ENCODE measurements at regions not wholly inside any gene's neighbourhood (a gene's known extent, or its start where the extent isn't known, plus 50 kb on each side); places are given as distances from the start of the nearest gene placed in this dataset.

DNA sequence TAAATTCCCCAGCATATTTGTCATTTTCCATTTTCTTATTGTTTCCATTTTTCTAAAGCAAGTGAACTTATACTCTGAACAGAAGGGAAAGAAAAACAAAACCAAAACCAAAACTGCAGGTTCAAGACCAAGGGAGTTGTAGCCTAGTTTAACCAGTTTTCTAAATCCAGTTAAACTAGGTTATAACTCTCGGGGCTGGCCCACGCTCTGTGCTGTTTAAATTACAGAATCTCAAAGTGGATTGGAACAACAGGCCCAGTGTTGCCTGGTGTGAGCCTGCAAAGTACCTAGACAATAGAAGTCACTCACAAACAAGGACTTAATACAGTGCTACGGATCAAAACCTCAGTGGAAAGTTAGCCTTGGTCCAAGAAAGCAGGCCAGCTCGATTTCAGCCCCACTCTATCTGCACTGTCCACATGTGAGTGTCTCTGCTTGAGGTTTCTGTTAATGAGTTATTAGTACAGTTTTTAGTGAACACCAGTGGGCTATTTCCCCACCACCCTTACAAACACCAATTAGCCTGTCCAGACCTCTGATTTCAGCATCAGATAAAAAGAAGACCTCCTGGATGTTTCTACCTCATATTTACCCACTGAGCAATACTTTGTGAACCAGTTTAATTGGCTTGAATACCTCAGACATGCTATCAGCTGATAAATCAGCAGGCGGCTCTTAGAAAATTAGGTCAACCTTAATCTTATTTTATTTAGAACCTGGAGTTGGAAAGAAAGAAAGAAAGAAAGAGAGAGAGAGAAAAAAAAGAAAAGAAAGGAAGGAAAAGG is 93.8 kb upstream of the PDZRN3 start:
- H3K27ac ChIP-seq: no peak overlapping the region
- TF ChIP-seq ZFX (IDR thresholded peaks at IDR 0.05) (no peak), CTCF (conservative IDR thresholded peaks at IDR 0.05) (no peak)

GRCh38 chr3:73716418-73716817 is 91.7 kb upstream of the PDZRN3 start:
- H3K27ac ChIP-seq: no peak overlapping the region
- TF ChIP-seq CTCF (conservative IDR thresholded peaks at IDR 0.05) (no peak), ZFX (IDR thresholded peaks at IDR 0.05) (no peak)

GRCh38 chr3:73710340-73710739 is 85.6 kb upstream of the PDZRN3 start:
- H3K27ac ChIP-seq: no peak overlapping the region
- no peak for TF ChIP-seq CTCF (conservative IDR thresholded peaks at IDR 0.05)
- no peak for TF ChIP-seq ZFX (IDR thresholded peaks at IDR 0.05)

GRCh38 chr3:73709712-73710111 is 85.0 kb upstream of the PDZRN3 start:
- no peak for TF ChIP-seq ZFX (IDR thresholded peaks at IDR 0.05)

GRCh38 chr3:73708956-73709355 is 84.2 kb upstream of the PDZRN3 start:
- H3K27ac ChIP-seq: no peak overlapping the region
- no peak for TF ChIP-seq ZFX (IDR thresholded peaks at IDR 0.05)
- no peak for TF ChIP-seq CTCF (conservative IDR thresholded peaks at IDR 0.05)

More at GRCh38 chr3:73709712-73710111, 85.0 kb upstream of the PDZRN3 start:
- no peak overlapping the region for H3K27ac ChIP-seq

- no peak for TF ChIP-seq ZFX (IDR thresholded peaks at IDR 0.05)
- no peak for TF ChIP-seq CTCF (conservative IDR thresholded peaks at IDR 0.05)
- no peak overlapping the region for H3K27ac ChIP-seq
Measured at GRCh38 chr3:73707772-73708171, 83.0 kb upstream of the PDZRN3 start.

GRCh38 chr3:73706771-73707170 is 82.0 kb upstream of the PDZRN3 start:
- no peak overlapping the region for H3K27ac ChIP-seq
- TF ChIP-seq CTCF (conservative IDR thresholded peaks at IDR 0.05) (no peak), ZFX (IDR thresholded peaks at IDR 0.05) (no peak)

- TF ChIP-seq CTCF (conservative IDR thresholded peaks at IDR 0.05) (no peak), ZFX (IDR thresholded peaks at IDR 0.05) (no peak)
- no peak overlapping the region for H3K27ac ChIP-seq
Measured at GRCh38 chr3:73705792-73706191, 81.1 kb upstream of the PDZRN3 start.

Data from C4-2B (cell line).